ENCODE measurements at regions not wholly inside any gene's neighbourhood (a gene's known extent, or its start where the extent isn't known, plus 50 kb on each side); places are given as distances from the start of the nearest gene placed in this dataset.
"Not testable (repeated sequence)": the region's sequence is repeated elsewhere in the genome, so short reads cannot be mapped to it uniquely, and the experiment has no call there.

GRCh38 chr4:42271096-42271495 is 118.6 kb upstream of the BEND4 start:
- H3K4me1 Mint-ChIP-seq (ENCODE audit: low read depth), result no peaks in the 10 kb centered on the region
- no peaks in the 10 kb centered on the region for H3K36me3 Mint-ChIP-seq (ENCODE audit: low read depth)
- no peak for DNase-seq (ENCODE audit: low spot score)
- no peaks in the 10 kb centered on the region for H3K9me3 Mint-ChIP-seq
- H3K27me3 Mint-ChIP-seq (ENCODE audit: low read depth), result no peaks in the 10 kb centered on the region
- no peak overlapping the region for H3K27ac Mint-ChIP-seq
- no peak overlapping the region for H3K4me3 Mint-ChIP-seq

GRCh38 chr4:42277291-42277690 is 120.0 kb upstream of the SHISA3 start:
- Mint-ChIP-seq H3K36me3 (ENCODE audit: low read depth) (no peaks in the 10 kb centered on the region), H3K4me3 (no peak overlapping the region), H3K27ac (no peak overlapping the region), H3K27me3 (ENCODE audit: low read depth) (peaks cover 2% of the 10 kb centered on the region), H3K9me3 (no peaks in the 10 kb centered on the region), H3K4me1 (ENCODE audit: low read depth) (peaks cover 5% of the 10 kb centered on the region)
- DNase-seq (ENCODE audit: low spot score), result no peak

- H3K9me3 Mint-ChIP-seq, result no peaks in the 10 kb centered on the region
- no peak overlapping the region for H3K27ac Mint-ChIP-seq
- H3K36me3 Mint-ChIP-seq (ENCODE audit: low read depth), result no peaks in the 10 kb centered on the region
- H3K27me3 Mint-ChIP-seq (ENCODE audit: low read depth), result peaks cover 5% of the 10 kb centered on the region
- DNase-seq (ENCODE audit: low spot score), result no peak
- no peak overlapping the region for H3K4me3 Mint-ChIP-seq
- peaks cover 5% of the 10 kb centered on the region for H3K4me1 Mint-ChIP-seq (ENCODE audit: low read depth)
Measured at GRCh38 chr4:42278709-42279324, 118.5 kb upstream of the SHISA3 start.

- H3K4me1 Mint-ChIP-seq (ENCODE audit: low read depth), result peaks cover 5% of the 10 kb centered on the region
- peaks cover 5% of the 10 kb centered on the region for H3K27me3 Mint-ChIP-seq (ENCODE audit: low read depth)
- H3K4me3 Mint-ChIP-seq, result no peak overlapping the region
- no peaks in the 10 kb centered on the region for H3K36me3 Mint-ChIP-seq (ENCODE audit: low read depth)
- no peak for DNase-seq (ENCODE audit: low spot score)
- H3K9me3 Mint-ChIP-seq, result no peaks in the 10 kb centered on the region
- no peak overlapping the region for H3K27ac Mint-ChIP-seq
Measured at GRCh38 chr4:42280327-42281095, 116.8 kb upstream of the SHISA3 start.

- DNase-seq (ENCODE audit: low spot score), result no peak
- H3K4me1 Mint-ChIP-seq (ENCODE audit: low read depth), result peaks cover 5% of the 10 kb centered on the region
- no peaks in the 10 kb centered on the region for H3K36me3 Mint-ChIP-seq (ENCODE audit: low read depth)
- no peak overlapping the region for H3K27ac Mint-ChIP-seq
- no peak overlapping the region for H3K4me3 Mint-ChIP-seq
- H3K9me3 Mint-ChIP-seq, result no peaks in the 10 kb centered on the region
- H3K27me3 Mint-ChIP-seq (ENCODE audit: low read depth), result peaks cover 5% of the 10 kb centered on the region
Measured at GRCh38 chr4:42281324-42282020, 115.8 kb upstream of the SHISA3 start.

GRCh38 chr4:42282081-42282901 is 115.0 kb upstream of the SHISA3 start:
- H3K4me1 Mint-ChIP-seq (ENCODE audit: low read depth), result peaks cover 5% of the 10 kb centered on the region
- peaks cover 5% of the 10 kb centered on the region for H3K27me3 Mint-ChIP-seq (ENCODE audit: low read depth)
- H3K36me3 Mint-ChIP-seq (ENCODE audit: low read depth), result no peaks in the 10 kb centered on the region
- H3K4me3 Mint-ChIP-seq, result no peak overlapping the region
- no peaks in the 10 kb centered on the region for H3K9me3 Mint-ChIP-seq
- peak; percentile 25 for DNase-seq (ENCODE audit: low spot score)
- no peak overlapping the region for H3K27ac Mint-ChIP-seq

GRCh38 chr4:42284030-42284429 is 113.3 kb upstream of the SHISA3 start:
- no peak for DNase-seq (ENCODE audit: low spot score)
- Mint-ChIP-seq H3K4me3 (no peak overlapping the region), H3K36me3 (ENCODE audit: low read depth) (no peaks in the 10 kb centered on the region), H3K27me3 (ENCODE audit: low read depth) (peaks cover 5% of the 10 kb centered on the region), H3K4me1 (ENCODE audit: low read depth) (peaks cover 5% of the 10 kb centered on the region), H3K27ac (no peak overlapping the region), H3K9me3 (no peaks in the 10 kb centered on the region)

- not testable (repeated sequence) for H3K27ac Mint-ChIP-seq; DNase-seq (ENCODE audit: low spot score); H3K27me3 Mint-ChIP-seq (ENCODE audit: low read depth); H3K9me3 Mint-ChIP-seq; H3K36me3 Mint-ChIP-seq (ENCODE audit: low read depth); H3K4me3 Mint-ChIP-seq; H3K4me1 Mint-ChIP-seq (ENCODE audit: low read depth)
Measured at GRCh38 chr4:42288876-42289275, 108.4 kb upstream of the SHISA3 start.

GRCh38 chr4:42292192-42292591 is 105.1 kb upstream of the SHISA3 start:
- not testable (repeated sequence) for H3K4me3 Mint-ChIP-seq; DNase-seq (ENCODE audit: low spot score); H3K27ac Mint-ChIP-seq; H3K36me3 Mint-ChIP-seq (ENCODE audit: low read depth); H3K27me3 Mint-ChIP-seq (ENCODE audit: low read depth); H3K9me3 Mint-ChIP-seq; H3K4me1 Mint-ChIP-seq (ENCODE audit: low read depth)

GRCh38 chr4:42293967-42294813 is 103.1 kb upstream of the SHISA3 start:
- H3K27me3 Mint-ChIP-seq (ENCODE audit: low read depth), result no peaks in the 10 kb centered on the region
- H3K9me3 Mint-ChIP-seq, result no peaks in the 10 kb centered on the region
- no peak for DNase-seq (ENCODE audit: low spot score)
- no peaks in the 10 kb centered on the region for H3K4me1 Mint-ChIP-seq (ENCODE audit: low read depth)
- no peak overlapping the region for H3K27ac Mint-ChIP-seq
- H3K36me3 Mint-ChIP-seq (ENCODE audit: low read depth), result no peaks in the 10 kb centered on the region
- no peak overlapping the region for H3K4me3 Mint-ChIP-seq

GRCh38 chr4:42296196-42296595 is 101.1 kb upstream of the SHISA3 start:
- H3K27me3 Mint-ChIP-seq (ENCODE audit: low read depth), result no peaks in the 10 kb centered on the region

GRCh38 chr4:42302348-42302747 is 94.9 kb upstream of the SHISA3 start:
- no peak for DNase-seq (ENCODE audit: low spot score)
- Mint-ChIP-seq H3K36me3 (ENCODE audit: low read depth) (no peaks in the 10 kb centered on the region), H3K4me3 (no peak overlapping the region), H3K4me1 (ENCODE audit: low read depth) (no peaks in the 10 kb centered on the region), H3K27ac (no peak overlapping the region), H3K27me3 (ENCODE audit: low read depth) (no peaks in the 10 kb centered on the region), H3K9me3 (no peaks in the 10 kb centered on the region)

More at GRCh38 chr4:42296196-42296595, 101.1 kb upstream of the SHISA3 start:
- H3K27ac Mint-ChIP-seq, result no peak overlapping the region
- H3K4me3 Mint-ChIP-seq, result no peak overlapping the region
- no peaks in the 10 kb centered on the region for H3K9me3 Mint-ChIP-seq
- no peaks in the 10 kb centered on the region for H3K36me3 Mint-ChIP-seq (ENCODE audit: low read depth)
- no peaks in the 10 kb centered on the region for H3K4me1 Mint-ChIP-seq (ENCODE audit: low read depth)
- DNase-seq (ENCODE audit: low spot score), result no peak
